K562 (cell line): ENCODE measurements at regions not wholly inside any gene's neighbourhood (a gene's known extent, or its start where the extent isn't known, plus 50 kb on each side); places are given as distances from the start of the nearest gene placed in this dataset.

Experiments used
- BCOR ChIP-seq: fragments of 450-650 bp; IDR thresholded peaks from 2 replicates; pipeline ENCODE4 v1.6.1; 2016
- CCNT2 ChIP-seq: IDR thresholded peaks from 2 replicates; pipeline ENCODE4 v1.6.1; 2011; ENCODE audit warnings: borderline replicate concordance, low read depth, mild to moderate bottlenecking, moderate library complexity, mixed read lengths, low read length; ENCODE audit not compliant: insufficient read length; ENCODE audit errors: extremely low read depth
- CHD1 ChIP-seq: fragments of 200-600 bp; sonication (generic); IDR thresholded peaks from one replicate; pipeline ENCODE4 v1.6.1; 2012; ENCODE audit warnings: mild to moderate bottlenecking, moderate library complexity, low read length, inconsistent platforms
- COPS2 ChIP-seq: fragments of 450-650 bp; conservative IDR thresholded peaks from 2 replicates; pipeline ENCODE4 v1.6.1; 2016; ENCODE audit warnings: mild to moderate bottlenecking, moderate library complexity
- GATA2 ChIP-seq: sonication (generic); formaldehyde crosslinking; IDR thresholded peaks from 2 replicates; pipeline ENCODE4 v1.4.0; 2020; ENCODE audit warnings: mild to moderate bottlenecking, missing genetic modification reagents
- HEY1 ChIP-seq: fragments of 250-450 bp; sonication (Bioruptor Pico); IDR thresholded peaks from 2 replicates; pipeline ENCODE4 v1.5.0; 2020; ENCODE audit warnings: mild to moderate bottlenecking, moderate library complexity, borderline replicate concordance
- IRF2 ChIP-seq: sonication (generic); formaldehyde crosslinking; IDR thresholded peaks from 2 replicates; pipeline ENCODE4 v1.8.1; 2022; ENCODE audit warnings: mild to moderate bottlenecking, missing genetic modification reagents
- KAT8 ChIP-seq: fragments of 450-650 bp; IDR thresholded peaks from 2 replicates; pipeline ENCODE4 v1.6.1; 2016; ENCODE audit warnings: low read depth, mild to moderate bottlenecking
- MTA3 ChIP-seq: fragments of 450-650 bp; formaldehyde crosslinking; IDR thresholded peaks from 2 replicates; pipeline ENCODE4 v1.6.1; 2017; ENCODE audit warnings: mild to moderate bottlenecking, borderline replicate concordance
- MXI1 ChIP-seq: IDR thresholded peaks from 2 replicates; pipeline ENCODE4 v1.6.1; 2011; ENCODE audit warnings: low read depth, mild to moderate bottlenecking, improper control_type of control experiment, low read length
- NCOA6 ChIP-seq: fragments of 450-650 bp; IDR thresholded peaks from 2 replicates; pipeline ENCODE4 v1.6.1; 2017; ENCODE audit warnings: mild to moderate bottlenecking
- NFIC ChIP-seq: fragments of 450-650 bp; IDR thresholded peaks from 2 replicates; pipeline ENCODE4 v1.6.1; 2017; ENCODE audit warnings: mild to moderate bottlenecking, inconsistent platforms
- PCBP1 ChIP-seq: fragments of 200-400 bp; formaldehyde crosslinking; IDR thresholded peaks from 2 replicates; pipeline ENCODE4 v1.6.1; 2018; ENCODE audit warnings: mild to moderate bottlenecking, low read depth, low read length; ENCODE audit not compliant: poor library complexity, severe bottlenecking
- RBM25 ChIP-seq: fragments of 200-400 bp; formaldehyde crosslinking; IDR thresholded peaks from 2 replicates; pipeline ENCODE4 v1.6.1; 2018; ENCODE audit warnings: low read length, low read depth, moderate library complexity; ENCODE audit not compliant: severe bottlenecking
- RHOXF2B ChIP-seq: fragments of 250-450 bp; sonication (Bioruptor Pico); conservative IDR thresholded peaks from 2 replicates; pipeline ENCODE4 v1.5.1; 2021
- SP2 ChIP-seq: IDR thresholded peaks from 2 replicates; pipeline ENCODE4 v1.6.1; 2011; ENCODE audit warnings: mild to moderate bottlenecking, low read depth, low read length, moderate library complexity; ENCODE audit not compliant: poor library complexity, severe bottlenecking; ENCODE audit errors: extremely low read depth
- YBX1 ChIP-seq: fragments of 450-650 bp; IDR thresholded peaks from 2 replicates; pipeline ENCODE4 v1.7.1; 2016; ENCODE audit warnings: mild to moderate bottlenecking
- ZFP30 ChIP-seq: fragments of 250-450 bp; sonication (Bioruptor Pico); IDR thresholded peaks from 2 replicates; pipeline ENCODE4 v1.8.0; 2022; ENCODE audit warnings: moderate library complexity, mild to moderate bottlenecking, inconsistent platforms, borderline replicate concordance
- ZNF175 ChIP-seq: fragments of 200-800 bp; sonication (Bioruptor generic); IDR thresholded peaks from 2 replicates; pipeline ENCODE4 v1.6.1; 2016; ENCODE audit warnings: low read depth, mild to moderate bottlenecking, missing genetic modification characterization, missing compliant biosample characterization
- ZNF644 ChIP-seq: fragments of 200-800 bp; sonication (Bioruptor generic); IDR thresholded peaks from 2 replicates; pipeline ENCODE4 v1.6.1; 2016; ENCODE audit warnings: low read depth, missing genetic modification characterization, missing compliant biosample characterization
- TF ChIP-seq, protein P1 (sequence below): IDR thresholded peaks from 3 replicates; pipeline ENCODE4 v1.6.1; 2011; ENCODE audit warnings: borderline replicate concordance, mild to moderate bottlenecking; ENCODE audit not compliant: insufficient read length, insufficient read depth
- TF ChIP-seq, protein P2 (sequence below): fragments of 450-650 bp; conservative IDR thresholded peaks from 2 replicates; pipeline ENCODE4 v1.6.1; 2016; ENCODE audit warnings: missing genetic modification characterization, low read depth, mild to moderate bottlenecking, control low read depth, missing compliant biosample characterization
- TF ChIP-seq, protein P3 (sequence below): sonication (generic); formaldehyde crosslinking; IDR thresholded peaks from 2 replicates; pipeline ENCODE4 v1.8.0; 2023; ENCODE audit warnings: mild to moderate bottlenecking, missing genetic modification reagents

DNA sequence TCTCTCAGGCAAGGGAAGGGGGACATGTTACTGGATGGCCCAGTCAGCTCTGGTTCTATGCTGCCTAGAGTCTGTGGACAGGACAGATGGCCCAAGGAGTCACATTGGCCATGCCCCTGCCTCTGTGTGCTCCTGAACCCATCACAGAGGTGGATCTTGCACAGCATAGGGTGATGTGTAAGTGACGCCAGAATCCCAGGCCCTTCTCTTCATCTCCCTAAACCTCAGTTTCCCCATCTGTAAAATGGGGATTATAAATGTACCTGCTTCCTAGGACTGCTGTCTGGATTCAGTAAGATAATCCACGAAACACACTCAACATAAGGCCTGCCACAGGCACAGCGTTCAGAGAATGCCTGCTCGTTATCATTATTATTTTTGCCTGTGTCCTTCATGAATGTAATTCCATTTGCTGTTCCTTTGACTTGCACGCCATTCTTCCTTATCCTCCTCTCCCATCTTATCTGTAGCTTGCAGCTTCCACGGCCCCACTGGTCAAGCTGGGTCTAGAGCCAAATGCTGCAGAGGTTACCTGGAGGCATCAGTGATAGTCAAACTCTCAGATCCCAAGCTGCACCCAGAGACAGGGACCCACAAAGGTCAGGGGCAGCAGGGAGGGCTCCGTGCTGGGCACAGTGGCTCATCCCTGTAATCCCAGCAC, 207.0 kb downstream of the MN1 start (continued):
- TF ChIP-seq PCBP1 (no peak), MXI1 (no peak), KAT8 (no peak), YBX1 (no peak), NCOA6 (no peak), COPS2 (no peak), HEY1 (0 out of 2 replicates have a peak, but pooled peaks have one; percentile 26), SP2 (no peak), IRF2 (CRISPR knock-in tag) (no peak), ZNF644 (tag) (0 out of 2 replicates have a peak, but pooled peaks have one; percentile 62), RBM25 (peak; percentile 62), MTA3 (0 out of 2 replicates have a peak, but pooled peaks have one; percentile 35), ZFP30 (CRISPR knock-in tag) (no peak), RHOXF2B (CRISPR knock-in tag) (no peak), CHD1 (no peak), ZNF175 (0 out of 2 replicates have a peak, but pooled peaks have one; percentile 32), BCOR (peak; percentile 84), CCNT2 (peak; percentile 68), GATA2 (CRISPR knock-in tag) (peak; percentile 68), NFIC (peak; percentile 74)
- TF ChIP-seq, protein P1, sequence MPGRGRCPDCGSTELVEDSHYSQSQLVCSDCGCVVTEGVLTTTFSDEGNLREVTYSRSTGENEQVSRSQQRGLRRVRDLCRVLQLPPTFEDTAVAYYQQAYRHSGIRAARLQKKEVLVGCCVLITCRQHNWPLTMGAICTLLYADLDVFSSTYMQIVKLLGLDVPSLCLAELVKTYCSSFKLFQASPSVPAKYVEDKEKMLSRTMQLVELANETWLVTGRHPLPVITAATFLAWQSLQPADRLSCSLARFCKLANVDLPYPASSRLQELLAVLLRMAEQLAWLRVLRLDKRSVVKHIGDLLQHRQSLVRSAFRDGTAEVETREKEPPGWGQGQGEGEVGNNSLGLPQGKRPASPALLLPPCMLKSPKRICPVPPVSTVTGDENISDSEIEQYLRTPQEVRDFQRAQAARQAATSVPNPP, result no peak
- TF ChIP-seq, protein P2, sequence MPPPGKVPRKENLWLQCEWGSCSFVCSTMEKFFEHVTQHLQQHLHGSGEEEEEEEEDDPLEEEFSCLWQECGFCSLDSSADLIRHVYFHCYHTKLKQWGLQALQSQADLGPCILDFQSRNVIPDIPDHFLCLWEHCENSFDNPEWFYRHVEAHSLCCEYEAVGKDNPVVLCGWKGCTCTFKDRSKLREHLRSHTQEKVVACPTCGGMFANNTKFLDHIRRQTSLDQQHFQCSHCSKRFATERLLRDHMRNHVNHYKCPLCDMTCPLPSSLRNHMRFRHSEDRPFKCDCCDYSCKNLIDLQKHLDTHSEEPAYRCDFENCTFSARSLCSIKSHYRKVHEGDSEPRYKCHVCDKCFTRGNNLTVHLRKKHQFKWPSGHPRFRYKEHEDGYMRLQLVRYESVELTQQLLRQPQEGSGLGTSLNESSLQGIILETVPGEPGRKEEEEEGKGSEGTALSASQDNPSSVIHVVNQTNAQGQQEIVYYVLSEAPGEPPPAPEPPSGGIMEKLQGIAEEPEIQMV, result no peak
- TF ChIP-seq, protein P3, sequence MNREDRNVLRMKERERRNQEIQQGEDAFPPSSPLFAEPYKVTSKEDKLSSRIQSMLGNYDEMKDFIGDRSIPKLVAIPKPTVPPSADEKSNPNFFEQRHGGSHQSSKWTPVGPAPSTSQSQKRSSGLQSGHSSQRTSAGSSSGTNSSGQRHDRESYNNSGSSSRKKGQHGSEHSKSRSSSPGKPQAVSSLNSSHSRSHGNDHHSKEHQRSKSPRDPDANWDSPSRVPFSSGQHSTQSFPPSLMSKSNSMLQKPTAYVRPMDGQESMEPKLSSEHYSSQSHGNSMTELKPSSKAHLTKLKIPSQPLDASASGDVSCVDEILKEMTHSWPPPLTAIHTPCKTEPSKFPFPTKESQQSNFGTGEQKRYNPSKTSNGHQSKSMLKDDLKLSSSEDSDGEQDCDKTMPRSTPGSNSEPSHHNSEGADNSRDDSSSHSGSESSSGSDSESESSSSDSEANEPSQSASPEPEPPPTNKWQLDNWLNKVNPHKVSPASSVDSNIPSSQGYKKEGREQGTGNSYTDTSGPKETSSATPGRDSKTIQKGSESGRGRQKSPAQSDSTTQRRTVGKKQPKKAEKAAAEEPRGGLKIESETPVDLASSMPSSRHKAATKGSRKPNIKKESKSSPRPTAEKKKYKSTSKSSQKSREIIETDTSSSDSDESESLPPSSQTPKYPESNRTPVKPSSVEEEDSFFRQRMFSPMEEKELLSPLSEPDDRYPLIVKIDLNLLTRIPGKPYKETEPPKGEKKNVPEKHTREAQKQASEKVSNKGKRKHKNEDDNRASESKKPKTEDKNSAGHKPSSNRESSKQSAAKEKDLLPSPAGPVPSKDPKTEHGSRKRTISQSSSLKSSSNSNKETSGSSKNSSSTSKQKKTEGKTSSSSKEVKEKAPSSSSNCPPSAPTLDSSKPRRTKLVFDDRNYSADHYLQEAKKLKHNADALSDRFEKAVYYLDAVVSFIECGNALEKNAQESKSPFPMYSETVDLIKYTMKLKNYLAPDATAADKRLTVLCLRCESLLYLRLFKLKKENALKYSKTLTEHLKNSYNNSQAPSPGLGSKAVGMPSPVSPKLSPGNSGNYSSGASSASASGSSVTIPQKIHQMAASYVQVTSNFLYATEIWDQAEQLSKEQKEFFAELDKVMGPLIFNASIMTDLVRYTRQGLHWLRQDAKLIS, result no peak
